SK-N-MC (cell line): ENCODE measurements at regions not wholly inside any gene's neighbourhood (a gene's known extent, or its start where the extent isn't known, plus 50 kb on each side); places are given as distances from the start of the nearest gene placed in this dataset.

Source experiments
- EZH2 ChIP-seq: fragments of 200-600 bp; sonication (generic); IDR thresholded peaks from one replicate; pipeline ENCODE4 v1.6.1; 2017; ENCODE audit warnings: antibody characterized with exemption
- POLR2AphosphoS5 ChIP-seq: IDR thresholded peaks from 2 replicates; pipeline ENCODE4 v1.6.1; 2012; ENCODE audit warnings: mild to moderate bottlenecking, low read depth, low read length, borderline replicate concordance

- TF ChIP-seq POLR2AphosphoS5 = no peak
- no peak for TF ChIP-seq EZH2
Measured at GRCh38 chr1:232575763-232576040, 54.2 kb downstream of the SIPA1L2 start.
